HG03571 (cell line): ENCODE measurements at regions not wholly inside any gene's neighbourhood (a gene's known extent, or its start where the extent isn't known, plus 50 kb on each side); places are given as distances from the start of the nearest gene placed in this dataset.

Experiments
- ATAC-seq: cut with Tn5 transposase; IDR thresholded peaks from one replicate; pipeline ENCODE4 v1.9.1; 2021; ENCODE audit not compliant: unreplicated experiment

- ATAC-seq: no peak
These were observed 137.2 kb upstream of the PRLR start for GRCh38 chr5:35367526-35367925.

DNA sequence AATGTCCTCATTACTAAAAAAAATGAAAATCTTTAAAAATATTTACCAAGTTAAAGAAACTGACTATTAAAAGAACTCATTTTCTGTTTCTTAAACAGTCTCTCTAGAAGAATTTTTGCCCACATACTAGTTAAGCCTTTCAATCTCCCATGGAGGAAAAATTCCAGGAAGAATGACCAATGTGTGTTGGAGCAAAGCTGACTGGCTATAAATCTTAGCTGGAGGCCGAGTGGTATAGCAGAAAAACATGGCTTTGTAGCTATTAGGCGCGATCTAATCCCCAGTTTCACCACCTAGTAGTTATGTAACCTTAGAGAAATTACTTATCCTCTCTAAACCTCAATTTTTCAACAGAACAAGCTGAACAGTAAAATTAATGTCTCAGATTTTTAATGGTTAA, 135.5 kb upstream of the PRLR start:
- no peak for ATAC-seq

DNA sequence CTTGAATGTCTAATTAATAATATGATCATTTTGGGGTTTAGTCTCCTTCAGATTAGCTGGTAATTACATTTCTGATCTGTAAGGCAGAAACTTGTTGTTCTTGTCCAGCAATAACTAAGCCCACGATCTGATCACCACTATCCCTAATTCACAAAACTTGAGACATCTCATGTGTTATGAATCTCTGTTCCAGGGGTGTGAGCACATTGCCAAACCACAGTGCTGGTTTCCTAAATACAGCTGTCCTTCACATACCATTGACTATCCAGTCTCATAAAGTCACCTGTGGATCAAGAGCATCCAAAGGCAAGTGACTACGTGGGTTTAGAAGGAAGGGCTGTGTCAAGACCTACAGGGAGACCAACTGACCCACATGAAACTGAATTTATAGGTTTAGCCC, 134.1 kb upstream of the PRLR start:
- ATAC-seq: no peak

DNA sequence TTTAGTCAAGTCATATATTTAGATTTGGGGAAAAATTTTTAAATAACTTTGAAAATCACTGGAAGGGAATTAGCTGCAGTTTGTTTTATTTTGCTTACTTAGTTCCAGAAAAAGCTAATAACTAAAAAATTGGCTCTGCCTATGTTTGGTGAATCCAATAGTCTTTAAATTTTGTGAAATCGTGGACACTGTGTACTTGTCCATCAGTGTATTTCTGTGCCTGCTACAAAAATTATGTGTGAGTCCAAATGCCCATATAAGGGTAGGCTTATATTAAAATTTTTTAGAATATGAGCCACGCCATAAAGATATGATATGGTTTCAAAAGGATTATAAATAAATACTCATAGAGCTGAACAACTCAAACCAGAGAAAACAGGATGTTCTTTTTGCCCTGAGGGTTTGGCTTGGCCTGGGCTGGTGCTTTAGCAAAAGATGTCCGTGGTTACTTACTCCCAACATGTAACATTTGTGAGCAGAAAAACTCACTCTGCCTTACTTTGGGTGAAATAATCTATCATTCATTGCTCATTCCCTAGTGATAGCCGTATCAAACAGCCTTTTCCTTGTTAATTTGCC, 133.2 kb upstream of the PRLR start:
- no peak for ATAC-seq

- ATAC-seq: no peak
These were observed 132.5 kb upstream of the PRLR start for GRCh38 chr5:35362772-35363171.

DNA sequence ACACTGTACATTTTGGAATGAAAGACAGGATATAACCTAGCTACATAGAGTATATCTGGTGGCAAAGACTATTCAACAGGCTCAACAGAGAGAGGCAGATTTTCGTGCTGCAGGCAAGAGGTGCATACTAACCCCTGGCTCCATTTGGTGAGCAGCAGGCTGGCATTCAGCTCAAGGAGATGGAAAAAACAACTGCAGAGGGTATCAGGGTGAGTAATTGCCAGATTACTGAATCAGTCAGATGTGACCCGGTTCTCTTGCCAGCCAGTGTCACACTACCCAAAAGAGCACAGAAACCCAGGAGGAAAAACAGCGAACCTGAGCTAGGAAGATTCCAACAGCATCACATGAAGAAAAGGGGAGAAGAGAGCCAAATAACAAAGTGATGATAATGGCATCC, 130.4 kb upstream of the PRLR start:
- no peak for ATAC-seq

- ATAC-seq: no peak
These were observed 129.6 kb upstream of the PRLR start for GRCh38 chr5:35359859-35360258.

DNA sequence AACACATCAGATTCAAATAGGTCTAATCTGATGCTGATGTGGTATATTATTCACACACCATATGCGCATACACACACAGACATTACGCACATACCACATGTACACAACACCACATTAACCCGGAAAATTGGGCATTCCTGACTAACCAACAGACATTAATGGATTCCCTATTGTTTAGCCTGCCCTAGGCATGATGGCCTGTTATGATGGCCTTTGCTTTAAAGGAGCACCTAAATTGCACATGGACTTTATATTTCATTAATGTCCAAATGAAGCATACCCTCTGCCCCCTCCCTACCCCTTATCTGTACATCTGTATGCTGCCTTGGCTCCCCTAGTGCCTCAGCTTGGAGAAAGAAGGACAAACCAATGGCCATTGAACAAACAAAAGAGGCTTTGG, 127.7 kb upstream of the PRLR start:
- ATAC-seq: no peak

DNA sequence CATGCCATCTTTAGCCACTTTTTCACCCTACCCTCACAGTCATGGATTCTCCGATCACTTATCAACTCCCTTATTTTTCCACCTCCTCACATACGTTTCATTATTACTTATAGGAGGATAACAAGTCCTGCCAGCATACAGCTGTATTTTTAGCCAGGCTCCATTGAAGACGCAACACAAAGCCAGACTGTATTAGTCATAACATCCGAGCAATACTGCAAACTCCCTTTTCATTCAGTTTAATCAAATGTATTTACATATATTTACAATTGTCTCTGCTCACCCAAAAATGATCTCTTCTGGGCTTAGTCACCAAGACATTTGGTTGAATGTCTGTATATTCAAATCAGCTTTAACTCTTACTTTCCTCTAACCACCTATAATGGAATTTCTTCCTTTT, 126.4 kb upstream of the PRLR start:
- no peak for ATAC-seq

- no peak for ATAC-seq
These were observed 124.5 kb upstream of the PRLR start for GRCh38 chr5:35354751-35355150.

- no peak for ATAC-seq
These were observed 114.9 kb upstream of the PRLR start for GRCh38 chr5:35345222-35345621.

DNA sequence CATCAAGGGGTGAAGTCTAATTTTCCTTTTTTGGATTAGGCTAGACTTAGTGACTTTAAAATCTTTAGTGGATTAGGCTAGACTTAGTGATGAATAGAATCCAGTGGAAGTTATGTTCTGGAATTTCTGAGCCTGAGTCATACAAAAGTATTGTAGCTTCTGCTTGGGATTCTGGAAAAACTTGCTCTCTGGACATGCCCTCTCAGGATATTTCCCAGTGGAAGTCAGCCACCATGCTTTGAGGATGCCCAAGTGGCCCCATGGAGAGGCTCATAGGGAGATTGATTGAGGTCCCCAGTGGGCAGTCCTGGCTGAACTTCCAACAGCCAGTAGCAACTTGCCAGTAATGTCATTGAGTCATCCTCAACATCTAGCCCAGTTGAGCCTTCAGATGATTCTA, 112.4 kb upstream of the PRLR start:
- no peak for ATAC-seq

GRCh38 chr5:35341189-35341588, 110.9 kb upstream of the PRLR start:
- ATAC-seq: no peak

DNA sequence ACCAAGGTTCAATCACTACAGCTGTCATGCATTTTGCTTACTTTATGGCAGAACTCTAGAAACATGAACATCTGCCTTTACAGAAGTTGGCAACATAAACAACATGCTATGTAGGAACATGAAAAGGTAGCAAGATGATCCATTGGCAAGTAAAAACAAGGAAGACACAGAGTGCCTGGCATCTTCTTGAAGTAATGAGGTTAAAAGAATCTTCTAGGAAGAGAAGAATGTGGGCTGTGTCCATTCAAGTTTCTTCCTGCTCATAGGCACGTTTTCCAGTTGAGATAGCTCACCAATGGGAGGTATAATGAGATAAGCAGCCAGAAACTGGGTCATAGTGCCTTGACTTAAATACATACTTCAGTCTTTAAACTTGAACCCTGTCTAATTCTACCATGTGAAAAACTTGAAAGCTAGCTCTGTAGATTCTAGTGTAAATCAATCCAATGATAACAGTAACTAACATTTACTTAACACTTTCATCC, 109.4 kb upstream of the PRLR start:
- ATAC-seq: no peak

GRCh38 chr5:35339006-35339405, 108.7 kb upstream of the PRLR start:
- no peak for ATAC-seq

- no peak for ATAC-seq
These were observed 107.8 kb upstream of the PRLR start for GRCh38 chr5:35338157-35338453.

DNA sequence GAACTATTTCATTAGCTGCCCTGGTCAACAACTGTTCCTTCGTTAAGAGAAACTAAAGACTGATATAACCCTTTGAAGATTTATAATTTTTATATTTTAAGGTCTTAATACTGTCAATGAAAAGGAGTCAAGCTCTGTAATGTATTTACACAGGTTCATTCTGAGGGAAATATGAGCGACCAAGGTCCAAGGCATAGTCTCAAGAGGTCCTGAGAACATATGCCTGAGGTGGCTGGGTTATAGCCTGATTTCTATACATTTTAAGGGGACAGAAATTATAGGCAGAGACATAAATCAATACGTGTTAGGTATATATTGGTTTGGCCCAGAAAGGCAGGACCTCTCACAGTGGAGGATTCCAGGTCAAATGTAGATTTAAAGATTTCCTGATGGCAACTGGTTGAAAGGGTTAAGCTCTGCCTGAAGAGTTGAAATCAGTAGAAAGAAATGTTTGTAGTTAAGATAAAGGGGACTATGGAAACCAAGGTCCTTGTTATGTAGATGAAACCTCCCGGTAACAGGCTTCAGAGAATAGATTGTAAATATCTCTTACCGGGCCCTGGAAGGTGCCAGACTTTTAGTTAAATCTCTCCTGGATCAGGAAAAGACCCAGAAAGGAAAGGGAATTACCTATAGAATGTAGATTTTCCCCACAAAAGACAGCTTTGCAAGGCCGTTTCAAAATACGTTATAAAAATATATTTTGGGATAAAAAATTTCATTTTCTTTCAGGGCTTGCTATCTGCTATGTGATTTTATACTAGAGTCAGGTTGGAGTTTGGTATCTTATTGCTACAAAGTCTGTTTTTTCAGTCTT, 107.3 kb upstream of the PRLR start:
- no peak for ATAC-seq

GRCh38 chr5:35336230-35336629, 105.9 kb upstream of the PRLR start:
- ATAC-seq: no peak

DNA sequence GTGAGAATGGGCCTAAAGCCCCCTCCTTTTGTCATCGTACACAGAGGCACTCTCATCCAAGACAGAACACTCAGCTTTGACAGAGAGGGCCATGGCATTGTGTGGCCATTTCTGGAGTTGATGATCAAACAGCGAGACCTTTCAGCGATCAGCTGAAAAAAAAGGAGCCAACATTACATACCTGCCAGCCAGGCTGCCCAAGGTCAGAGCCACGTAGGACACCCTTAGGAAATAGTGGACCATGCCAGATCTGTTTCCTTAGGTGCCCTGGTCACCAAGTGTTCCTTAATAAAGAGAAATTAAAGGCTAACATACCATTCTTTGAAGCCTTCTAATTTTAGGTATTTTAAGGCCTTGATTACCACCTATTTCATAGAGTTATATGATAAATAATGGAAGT, 105.5 kb upstream of the PRLR start:
- ATAC-seq: no peak

- no peak for ATAC-seq
These were observed 103.1 kb upstream of the PRLR start for GRCh38 chr5:35333366-35333765.

DNA sequence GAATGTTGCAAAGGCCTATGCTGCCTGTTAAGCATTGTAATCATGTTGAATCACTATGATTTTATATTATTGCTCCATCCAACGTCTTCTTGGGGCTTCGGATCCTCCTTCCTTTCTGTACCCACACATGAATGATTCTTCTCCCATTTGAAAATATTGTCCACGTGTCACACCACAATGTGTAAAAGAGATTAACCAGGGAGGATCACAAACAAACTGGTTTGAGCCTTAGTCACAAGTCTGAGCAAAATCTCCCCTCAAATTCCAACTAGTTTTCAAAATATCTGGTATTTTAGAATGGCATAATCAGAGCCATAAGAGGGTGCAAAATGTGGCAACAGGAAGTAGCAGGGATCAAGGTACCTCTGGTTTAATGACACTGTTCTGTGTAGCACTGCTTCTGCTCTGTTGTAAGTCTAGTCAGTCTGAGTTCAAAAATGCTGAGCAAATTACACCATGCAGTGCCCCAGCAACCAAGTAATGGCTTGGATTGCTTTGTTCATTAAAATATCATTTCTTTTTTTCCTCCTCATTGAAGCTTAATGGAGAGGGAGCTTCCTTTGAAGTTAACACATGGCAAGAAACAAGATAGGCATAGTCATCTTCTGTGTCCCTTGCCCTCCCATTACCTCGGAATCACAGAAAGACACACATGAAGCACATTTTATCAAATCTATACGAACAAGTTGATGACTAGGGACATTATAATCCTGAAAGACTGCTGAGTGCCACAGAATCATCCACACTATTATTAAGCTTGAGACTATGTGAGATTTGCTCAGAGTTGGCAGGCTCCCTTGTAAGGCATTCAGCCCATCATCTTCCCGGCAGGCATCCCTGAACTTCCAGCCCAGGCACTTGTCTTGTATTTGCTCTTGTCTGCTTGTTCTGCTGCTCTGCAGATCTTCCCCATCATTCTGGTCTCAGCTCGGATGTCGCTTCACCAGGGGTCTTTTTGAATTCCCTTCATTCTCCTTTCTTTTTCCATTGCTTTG, 102.0 kb upstream of the PRLR start:
- no peak for ATAC-seq

DNA sequence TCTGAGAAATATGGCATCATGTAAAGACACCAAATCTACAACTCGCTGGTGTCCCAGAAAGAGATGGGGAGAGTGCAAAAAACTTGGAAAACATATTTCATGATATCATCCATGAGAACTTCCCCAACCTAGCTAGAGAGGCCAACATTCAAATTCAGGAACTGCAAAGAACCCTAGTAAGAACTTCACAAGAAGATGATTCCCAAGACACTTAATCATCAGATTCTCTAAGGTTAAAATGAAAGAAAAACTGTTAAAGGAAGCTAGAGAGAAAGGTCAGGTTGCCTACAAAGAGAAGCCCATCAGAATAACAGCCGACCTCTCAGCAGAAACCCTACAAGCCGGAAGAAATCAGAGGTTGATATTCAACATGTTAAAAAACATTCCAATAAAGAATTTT, 95.5 kb upstream of the PRLR start:
- ATAC-seq: no peak
